ENCODE measurements at regions not wholly inside any gene's neighbourhood (a gene's known extent, or its start where the extent isn't known, plus 50 kb on each side); places are given as distances from the start of the nearest gene placed in this dataset.
"Not testable (repeated sequence)": the region's sequence is repeated elsewhere in the genome, so short reads cannot be mapped to it uniquely, and the experiment has no call there.

GRCh38 chr4:120218981-120219380 is 152.3 kb upstream of the MAD2L1 start:
- Histone ChIP-seq H3K9ac (ENCODE audit: low read length in 2 of 2) (no peak overlapping the region), H3K27me3 (ENCODE audit: control insufficient read depth in 1 of 2, insufficient read depth in 2 of 2, low read length in 2 of 2) (no peaks in the 10 kb centered on the region), H3K4me1 (ENCODE audit: control insufficient read depth, insufficient read depth, low read length) (no peaks in the 10 kb centered on the region), H3K27ac (ENCODE audit: low read length) (no peak overlapping the region), H3K4me3 (ENCODE audit: low read length in 2 of 2) (no peak overlapping the region), H3K36me3 (ENCODE audit: control insufficient read depth in 2 of 2, insufficient read depth in 2 of 2, low read length in 2 of 2) (no peaks in the 10 kb centered on the region), H3K9me3 (ENCODE audit: control insufficient read depth in 2 of 2, low read length in 2 of 2) (no peaks in the 10 kb centered on the region)

DNA sequence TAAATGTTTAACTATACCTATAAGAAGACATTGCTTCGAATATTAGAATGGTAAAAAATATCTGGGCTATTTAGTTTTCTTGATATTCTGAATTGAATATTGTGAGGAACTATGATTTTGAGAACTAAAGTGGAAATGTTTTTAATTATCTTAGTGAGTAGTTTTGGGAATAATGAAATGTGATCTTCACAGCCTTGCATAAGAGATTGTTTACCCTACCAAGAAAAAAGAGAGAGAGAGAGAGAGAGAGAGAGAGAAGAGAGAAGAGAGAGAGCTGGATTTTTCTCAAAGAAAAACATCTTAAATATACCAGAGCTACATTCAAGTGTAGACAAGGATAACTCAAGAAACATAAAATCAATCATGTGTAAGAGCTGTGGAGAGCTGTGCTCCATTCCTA is 148.7 kb upstream of the MAD2L1 start:
- Histone ChIP-seq H3K27ac (ENCODE audit: low read length) (no peak overlapping the region), H3K4me3 (ENCODE audit: low read length in 2 of 2) (no peak overlapping the region), H3K27me3 (ENCODE audit: control insufficient read depth in 1 of 2, insufficient read depth in 2 of 2, low read length in 2 of 2) (no peaks in the 10 kb centered on the region), H3K4me1 (ENCODE audit: control insufficient read depth, insufficient read depth, low read length) (no peaks in the 10 kb centered on the region), H3K36me3 (ENCODE audit: control insufficient read depth in 2 of 2, insufficient read depth in 2 of 2, low read length in 2 of 2) (no peaks in the 10 kb centered on the region), H3K9me3 (ENCODE audit: control insufficient read depth in 2 of 2, low read length in 2 of 2) (no peaks in the 10 kb centered on the region), H3K9ac (ENCODE audit: low read length in 2 of 2) (no peak overlapping the region)

DNA sequence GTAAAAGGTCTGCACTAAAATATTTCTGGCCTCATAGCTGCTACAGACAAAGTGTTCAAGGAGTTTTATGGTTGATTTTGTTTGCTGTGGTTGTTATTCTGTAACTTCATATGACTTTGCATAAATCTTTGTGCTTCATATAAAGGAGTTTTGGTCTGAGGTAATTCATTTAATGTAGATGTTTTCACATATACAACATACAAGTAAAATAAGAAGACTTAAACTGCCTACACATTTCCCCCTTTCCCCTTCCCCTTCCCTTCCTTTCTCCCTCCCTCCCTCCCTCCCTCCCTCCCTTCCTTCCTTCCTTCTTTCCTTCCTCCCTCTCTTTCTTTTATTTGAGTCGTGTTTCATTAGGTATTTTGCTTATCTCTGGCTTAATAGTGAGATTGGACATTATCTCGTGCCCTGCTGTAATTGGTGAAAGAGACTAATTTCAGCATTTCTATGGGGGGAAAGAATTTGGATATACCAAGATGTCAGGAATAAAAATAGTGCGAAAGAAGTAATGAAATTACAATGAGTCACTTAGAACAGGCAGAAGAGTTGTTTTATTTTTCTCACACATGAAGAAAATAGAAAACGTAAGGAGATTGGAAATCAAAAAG is 144.9 kb upstream of the MAD2L1 start:
- no peak overlapping the region for H3K27ac ChIP-seq (ENCODE audit: low read length)
- H3K9me3 ChIP-seq (ENCODE audit: control insufficient read depth in 2 of 2, low read length in 2 of 2) = no peaks in the 10 kb centered on the region
- no peaks in the 10 kb centered on the region for H3K36me3 ChIP-seq (ENCODE audit: control insufficient read depth in 2 of 2, insufficient read depth in 2 of 2, low read length in 2 of 2)
- no peaks in the 10 kb centered on the region for H3K27me3 ChIP-seq (ENCODE audit: control insufficient read depth in 1 of 2, insufficient read depth in 2 of 2, low read length in 2 of 2)
- no peak overlapping the region for H3K4me3 ChIP-seq (ENCODE audit: low read length in 2 of 2)
- H3K9ac ChIP-seq (ENCODE audit: low read length in 2 of 2) = no peak overlapping the region
- no peaks in the 10 kb centered on the region for H3K4me1 ChIP-seq (ENCODE audit: control insufficient read depth, insufficient read depth, low read length)

GRCh38 chr4:120209706-120210105 is 143.1 kb upstream of the MAD2L1 start:
- Histone ChIP-seq H3K9ac (ENCODE audit: low read length in 2 of 2) (no peak overlapping the region), H3K27me3 (ENCODE audit: control insufficient read depth in 1 of 2, insufficient read depth in 2 of 2, low read length in 2 of 2) (no peaks in the 10 kb centered on the region), H3K27ac (ENCODE audit: low read length) (no peak overlapping the region), H3K4me3 (ENCODE audit: low read length in 2 of 2) (no peak overlapping the region), H3K4me1 (ENCODE audit: control insufficient read depth, insufficient read depth, low read length) (no peaks in the 10 kb centered on the region), H3K36me3 (ENCODE audit: control insufficient read depth in 2 of 2, insufficient read depth in 2 of 2, low read length in 2 of 2) (no peaks in the 10 kb centered on the region), H3K9me3 (ENCODE audit: control insufficient read depth in 2 of 2, low read length in 2 of 2) (no peaks in the 10 kb centered on the region)

DNA sequence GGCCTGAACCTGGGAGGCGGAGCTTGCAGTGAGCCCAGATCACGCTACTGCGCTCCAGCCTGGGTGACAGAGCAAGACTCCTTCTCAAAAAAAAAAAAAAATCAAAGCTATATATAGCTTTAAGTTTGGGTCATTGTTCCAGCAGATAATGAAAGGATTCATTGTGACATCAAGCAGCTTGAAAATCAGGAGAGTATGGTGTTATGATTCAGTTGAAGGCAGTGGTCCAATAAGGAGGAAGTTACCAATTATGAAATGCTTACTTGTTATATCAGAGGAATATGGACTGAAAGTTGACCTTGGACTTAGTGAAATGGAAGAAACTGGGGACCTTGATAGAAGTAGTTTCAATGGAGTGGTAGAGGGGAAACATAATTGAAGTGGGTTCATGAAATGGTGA is 140.4 kb upstream of the MAD2L1 start:
- no peak overlapping the region for H3K4me3 ChIP-seq (ENCODE audit: low read length in 2 of 2)
- H3K4me1 ChIP-seq (ENCODE audit: control insufficient read depth, insufficient read depth, low read length) = no peaks in the 10 kb centered on the region
- H3K9me3 ChIP-seq (ENCODE audit: control insufficient read depth in 2 of 2, low read length in 2 of 2) = peaks cover 0 to 3% of the 10 kb centered on the region in 2 donors
- H3K36me3 ChIP-seq (ENCODE audit: control insufficient read depth in 2 of 2, insufficient read depth in 2 of 2, low read length in 2 of 2) = no peaks in the 10 kb centered on the region
- no peaks in the 10 kb centered on the region for H3K27me3 ChIP-seq (ENCODE audit: control insufficient read depth in 1 of 2, insufficient read depth in 2 of 2, low read length in 2 of 2)
- H3K9ac ChIP-seq (ENCODE audit: low read length in 2 of 2) = no peak overlapping the region
- no peak overlapping the region for H3K27ac ChIP-seq (ENCODE audit: low read length)

- Histone ChIP-seq H3K27ac (ENCODE audit: low read length) (no peak overlapping the region), H3K9ac (ENCODE audit: low read length in 2 of 2) (no peak overlapping the region), H3K4me3 (ENCODE audit: low read length in 2 of 2) (no peak overlapping the region)
Observed at GRCh38 chr4:120202222-120202621, 135.6 kb upstream of the MAD2L1 start.

GRCh38 chr4:120200573-120201110 is 134.0 kb upstream of the MAD2L1 start:
- not testable (repeated sequence) for H3K9me3 ChIP-seq (ENCODE audit: control insufficient read depth in 2 of 2, low read length in 2 of 2); H3K9ac ChIP-seq (ENCODE audit: low read length in 2 of 2); H3K27ac ChIP-seq (ENCODE audit: low read length); H3K4me1 ChIP-seq (ENCODE audit: control insufficient read depth, insufficient read depth, low read length); H3K36me3 ChIP-seq (ENCODE audit: control insufficient read depth in 2 of 2, insufficient read depth in 2 of 2, low read length in 2 of 2); H3K4me3 ChIP-seq (ENCODE audit: low read length in 2 of 2); H3K27me3 ChIP-seq (ENCODE audit: control insufficient read depth in 1 of 2, insufficient read depth in 2 of 2, low read length in 2 of 2)

More at GRCh38 chr4:120202222-120202621, 135.6 kb upstream of the MAD2L1 start:
- Histone ChIP-seq H3K27me3 (ENCODE audit: control insufficient read depth in 1 of 2, insufficient read depth in 2 of 2, low read length in 2 of 2) (no peaks in the 10 kb centered on the region), H3K36me3 (ENCODE audit: control insufficient read depth in 2 of 2, insufficient read depth in 2 of 2, low read length in 2 of 2) (no peaks in the 10 kb centered on the region), H3K9me3 (ENCODE audit: control insufficient read depth in 2 of 2, low read length in 2 of 2) (peaks cover 0 to 3% of the 10 kb centered on the region in 2 donors), H3K4me1 (ENCODE audit: control insufficient read depth, insufficient read depth, low read length) (no peaks in the 10 kb centered on the region)

- no peaks in the 10 kb centered on the region for H3K27me3 ChIP-seq (ENCODE audit: control insufficient read depth in 1 of 2, insufficient read depth in 2 of 2, low read length in 2 of 2)
- peaks cover 0 to 3% of the 10 kb centered on the region in 2 donors for H3K9me3 ChIP-seq (ENCODE audit: control insufficient read depth in 2 of 2, low read length in 2 of 2)
- H3K36me3 ChIP-seq (ENCODE audit: control insufficient read depth in 2 of 2, insufficient read depth in 2 of 2, low read length in 2 of 2) = no peaks in the 10 kb centered on the region
- no peak overlapping the region for H3K9ac ChIP-seq (ENCODE audit: low read length in 2 of 2)
- no peak overlapping the region for H3K27ac ChIP-seq (ENCODE audit: low read length)
- no peak overlapping the region for H3K4me3 ChIP-seq (ENCODE audit: low read length in 2 of 2)
- no peaks in the 10 kb centered on the region for H3K4me1 ChIP-seq (ENCODE audit: control insufficient read depth, insufficient read depth, low read length)
Observed at GRCh38 chr4:120198411-120198810, 131.8 kb upstream of the MAD2L1 start.

DNA sequence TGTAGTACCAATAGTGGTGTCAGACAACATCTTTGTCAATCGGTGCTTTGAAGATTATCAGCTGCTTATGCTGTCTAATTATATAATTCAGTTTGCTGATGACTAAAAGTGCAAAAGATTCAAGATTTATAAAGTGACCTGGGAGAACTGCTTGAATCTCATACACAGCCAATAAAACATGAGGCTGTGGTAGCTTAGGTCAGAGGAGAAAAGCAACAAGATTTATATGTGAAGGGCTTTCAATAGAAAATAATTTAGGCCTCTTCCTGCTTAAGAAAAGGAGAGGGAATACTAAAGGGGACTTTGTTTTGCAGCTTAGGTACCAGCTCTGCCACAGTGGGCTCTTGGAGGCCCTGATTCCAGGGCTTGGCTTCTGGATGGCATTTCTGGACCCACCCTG is 111.0 kb upstream of the MAD2L1 start:
- no peaks in the 10 kb centered on the region for H3K36me3 ChIP-seq (ENCODE audit: control insufficient read depth in 2 of 2, insufficient read depth in 2 of 2, low read length in 2 of 2)

DNA sequence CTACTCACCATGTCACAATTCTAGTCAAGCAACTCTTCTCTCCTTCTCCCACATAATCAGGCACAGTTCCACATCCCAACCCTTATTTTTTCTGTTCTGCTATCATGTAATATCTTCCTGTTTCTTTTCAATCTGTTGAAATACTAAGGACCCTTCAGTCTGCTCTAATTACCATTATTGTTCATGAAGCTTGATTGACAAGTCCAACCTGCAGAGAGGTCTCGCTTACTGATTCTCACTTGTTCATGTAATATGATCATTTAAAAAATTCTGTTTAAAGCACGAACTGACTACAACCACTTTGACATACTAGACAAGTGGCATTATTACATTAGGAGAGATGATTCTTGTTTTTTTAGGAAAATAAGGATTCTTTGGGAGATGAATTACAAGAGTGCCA is 108.6 kb upstream of the MAD2L1 start:
- no peak overlapping the region for H3K4me3 ChIP-seq (ENCODE audit: low read length in 2 of 2)
- H3K4me1 ChIP-seq (ENCODE audit: control insufficient read depth, insufficient read depth, low read length) = no peaks in the 10 kb centered on the region
- H3K27ac ChIP-seq (ENCODE audit: low read length) = no peak overlapping the region
- H3K36me3 ChIP-seq (ENCODE audit: control insufficient read depth in 2 of 2, insufficient read depth in 2 of 2, low read length in 2 of 2) = no peaks in the 10 kb centered on the region
- H3K9ac ChIP-seq (ENCODE audit: low read length in 2 of 2) = no peak overlapping the region
- H3K27me3 ChIP-seq (ENCODE audit: control insufficient read depth in 1 of 2, insufficient read depth in 2 of 2, low read length in 2 of 2) = no peaks in the 10 kb centered on the region
- H3K9me3 ChIP-seq (ENCODE audit: control insufficient read depth in 2 of 2, low read length in 2 of 2) = no peaks in the 10 kb centered on the region

More for the DNA sequence above, 111.0 kb upstream of the MAD2L1 start:
- Histone ChIP-seq H3K9me3 (ENCODE audit: control insufficient read depth in 2 of 2, low read length in 2 of 2) (no peaks in the 10 kb centered on the region), H3K27ac (ENCODE audit: low read length) (no peak overlapping the region), H3K4me1 (ENCODE audit: control insufficient read depth, insufficient read depth, low read length) (no peaks in the 10 kb centered on the region), H3K4me3 (ENCODE audit: low read length in 2 of 2) (no peak overlapping the region), H3K27me3 (ENCODE audit: control insufficient read depth in 1 of 2, insufficient read depth in 2 of 2, low read length in 2 of 2) (no peaks in the 10 kb centered on the region), H3K9ac (ENCODE audit: low read length in 2 of 2) (no peak overlapping the region)

DNA sequence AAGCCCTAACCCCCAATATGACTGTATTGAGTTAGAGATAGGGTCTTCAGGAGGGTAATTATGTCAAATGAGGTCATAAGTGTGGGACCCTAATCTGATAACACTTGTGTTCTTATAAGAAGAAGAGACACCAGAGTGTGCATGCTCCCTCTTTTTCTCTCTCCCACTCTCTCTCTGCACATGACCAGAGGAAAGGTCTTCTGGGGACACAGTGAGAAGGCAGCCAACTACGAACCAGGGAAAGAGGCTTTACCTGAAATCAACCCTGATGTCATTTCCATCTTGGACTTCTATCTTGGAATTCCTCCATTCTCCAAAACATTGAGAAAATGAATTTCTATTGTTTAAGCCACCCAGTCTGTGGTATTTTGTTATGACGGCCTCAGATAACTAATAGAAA is 97.2 kb upstream of the MAD2L1 start:
- H3K27ac ChIP-seq (ENCODE audit: low read length) = no peak overlapping the region
- no peaks in the 10 kb centered on the region for H3K4me1 ChIP-seq (ENCODE audit: control insufficient read depth, insufficient read depth, low read length)
- H3K4me3 ChIP-seq (ENCODE audit: low read length in 2 of 2) = no peak overlapping the region
- no peaks in the 10 kb centered on the region for H3K36me3 ChIP-seq (ENCODE audit: control insufficient read depth in 2 of 2, insufficient read depth in 2 of 2, low read length in 2 of 2)
- H3K9ac ChIP-seq (ENCODE audit: low read length in 2 of 2) = no peak overlapping the region
- H3K9me3 ChIP-seq (ENCODE audit: control insufficient read depth in 2 of 2, low read length in 2 of 2) = no peaks in the 10 kb centered on the region
- H3K27me3 ChIP-seq (ENCODE audit: control insufficient read depth in 1 of 2, insufficient read depth in 2 of 2, low read length in 2 of 2) = no peaks in the 10 kb centered on the region
